Endothelial cell of umbilical vein (primary cell): ENCODE measurements at regions not wholly inside any gene's neighbourhood (a gene's known extent, or its start where the extent isn't known, plus 50 kb on each side); places are given as distances from the start of the nearest gene placed in this dataset.

Experiments used
- BruUV-seq: library from RNA; stranded (reverse); fragments of 400-500 nt; replicated peaks from 2 replicates; lab custom pipeline; 2021; lab: Mats Ljungman, UMichigan
- CTCF ChIA-PET: fragments of 300-600, 350-600 bp; sonication (Branson Sonifier 250); formaldehyde crosslinking; loops from one replicate; lab custom pipeline; 2021; ENCODE audit warnings: antibody characterized with exemption, inconsistent platforms; lab: Charles Lee
- POLR2A ChIA-PET: fragments of 300-600, 350-600 bp; sonication (Branson Sonifier 250); formaldehyde crosslinking; loops from one replicate; lab custom pipeline; 2021; ENCODE audit warnings: antibody characterized with exemption, inconsistent platforms; lab: Charles Lee
- DNase-seq: peaks from one replicate; pipeline ENCODE4 v3.0.0-alpha.2; 2011; ENCODE audit warnings: low read depth, low spot score
- FAIRE-seq: peaks from 2 replicates; lab custom pipeline; 2011; peaks lifted over from hg19 to GRCh38; lab: Jason Lieb, UNC
- H2AFZ ChIP-seq: 2 replicates; pipeline ENCODE4 v1.6.0; 2012; ENCODE audit warnings: low read depth, low read length, control low read depth, inconsistent platforms
- H3K27ac ChIP-seq: 2 replicates; pipeline ENCODE4 v1.5.1; 2011; ENCODE audit warnings: low read depth, mild to moderate bottlenecking, control low read depth, low read length, moderate library complexity; ENCODE audit not compliant: insufficient read depth
- H3K27me3 ChIP-seq, 2 experiments: 2 replicates each; pipeline versions ENCODE4 v1.6.0 to v1.6.1; 2011; ENCODE audit warnings: low read length in 2 of 2, mixed read lengths in 1 of 2; ENCODE audit not compliant: control insufficient read depth in 2 of 2, insufficient read depth in 2 of 2
- H3K36me3 ChIP-seq, 2 experiments: 2 replicates in 1 of 2; 3 replicates in 1 of 2; pipeline ENCODE4 v1.5.1; 2011; ENCODE audit warnings: low read length in 2 of 2, mild to moderate bottlenecking in 1 of 2, moderate library complexity in 1 of 2; ENCODE audit not compliant: control insufficient read depth in 2 of 2, insufficient read depth in 2 of 2; ENCODE audit errors: extremely low read depth in 1 of 2
- H3K4me1 ChIP-seq: 3 replicates; pipeline ENCODE4 v1.5.1; 2011; ENCODE audit warnings: mild to moderate bottlenecking, low read length; ENCODE audit not compliant: control insufficient read depth, insufficient read depth; ENCODE audit errors: extremely low read depth
- H3K4me2 ChIP-seq: 2 replicates; pipeline ENCODE4 v1.6.1; 2011; ENCODE audit warnings: low read length, control low read depth, mixed read lengths; ENCODE audit not compliant: insufficient read depth
- H3K4me3 ChIP-seq, 3 experiments: fragments of 200-600 bp in 1 of 3; sonication (generic), shearing (Covaris generic) in 1 of 3; replicated peaks in 1 of 3; 2 replicates each; pipeline ENCODE4 v1.5.1; 2011 to 2016; ENCODE audit warnings: control low read depth in 3 of 3, low read length in 3 of 3, mild to moderate bottlenecking in 2 of 3, inconsistent platforms in 1 of 3, low read depth in 1 of 3, moderate library complexity in 1 of 3; ENCODE audit not compliant: insufficient read depth in 1 of 3
- H3K79me2 ChIP-seq: 2 replicates; pipeline ENCODE4 v1.6.0; 2012; ENCODE audit warnings: low read length, inconsistent platforms; ENCODE audit not compliant: control insufficient read depth, insufficient read depth
- H3K9ac ChIP-seq: replicated peaks from 2 replicates; pipeline ENCODE3; 2011; ENCODE audit warnings: low read length, control low read depth; ENCODE audit not compliant: insufficient read depth; ENCODE audit errors: extremely low read depth
- H3K9me1 ChIP-seq: replicated peaks from 3 replicates; pipeline ENCODE4 v1.6.0; 2011; ENCODE audit warnings: mild to moderate bottlenecking, low read length; ENCODE audit not compliant: control insufficient read depth, insufficient read depth; ENCODE audit errors: extremely low read depth
- H3K9me3 ChIP-seq: replicated peaks from 2 replicates; pipeline ENCODE4 v1.5.1; 2012; ENCODE audit warnings: low read length, inconsistent platforms; ENCODE audit not compliant: control insufficient read depth, insufficient read depth
- H4K20me1 ChIP-seq: replicated peaks from 2 replicates; pipeline ENCODE3; 2011; ENCODE audit warnings: mild to moderate bottlenecking, low read length; ENCODE audit not compliant: control insufficient read depth, insufficient read depth; ENCODE audit errors: extremely low read depth
- CTCF ChIP-seq, 2 donors: IDR thresholded peaks; 1 replicate in 1 of 2; 2 replicates in 1 of 2; pipeline ENCODE4 v1.5.1; 2011; ENCODE audit warnings: low read length in 2 of 2, mild to moderate bottlenecking in 2 of 2, moderate library complexity in 2 of 2, control low read depth in 1 of 2, inconsistent platforms in 1 of 2, low read depth in 1 of 2; ENCODE audit not compliant: insufficient read depth in 1 of 2; ENCODE audit errors: extremely low read depth in 1 of 2
- EZH2 ChIP-seq: IDR thresholded peaks from 2 replicates; pipeline ENCODE4 v1.6.1; 2012; ENCODE audit warnings: borderline replicate concordance, low read depth, mild to moderate bottlenecking, moderate library complexity, low read length, inconsistent platforms; ENCODE audit not compliant: severe bottlenecking
- FOS ChIP-seq: IDR thresholded peaks from 2 replicates; pipeline ENCODE4 v1.6.1; 2011; ENCODE audit warnings: mild to moderate bottlenecking, low read length, moderate library complexity, borderline replicate concordance; ENCODE audit not compliant: insufficient read depth
- GATA2 ChIP-seq: IDR thresholded peaks from 2 replicates; pipeline ENCODE4 v1.7.0; 2011; ENCODE audit warnings: low read depth, mild to moderate bottlenecking, moderate library complexity, mixed read lengths, low read length; ENCODE audit not compliant: insufficient read length, insufficient read depth
- JUN ChIP-seq: IDR thresholded peaks from 2 replicates; pipeline ENCODE4 v1.6.1; 2011; ENCODE audit warnings: borderline replicate concordance, low read depth; ENCODE audit not compliant: insufficient read length, insufficient read depth
- MYC ChIP-seq: IDR thresholded peaks from one replicate; pipeline ENCODE4 v1.6.1; 2011; ENCODE audit warnings: mild to moderate bottlenecking, low read depth, low read length
- POLR2A ChIP-seq: IDR thresholded peaks from 2 replicates; pipeline ENCODE4 v1.6.1; 2012; ENCODE audit warnings: low read depth, mild to moderate bottlenecking, control low read depth, low read length
- POLR2AphosphoS5 ChIP-seq: IDR thresholded peaks from 2 replicates; pipeline ENCODE4 v1.6.1; 2012; ENCODE audit warnings: low read depth, mild to moderate bottlenecking, control low read depth, low read length, moderate library complexity; ENCODE audit not compliant: insufficient read depth
- dilution Hi-C: fragments of 300-500 bp; cut with MboI; formaldehyde crosslinking; loops from one replicate; pipeline ENCODE4 v1.15.0; 2019; ENCODE audit warnings: low sequenced_read_pairs; ENCODE audit not compliant: extremely low pct_ligation_motif_present
- intact Hi-C: fragments of 100-400 bp; cut with micrococcal nuclease; formaldehyde crosslinking; loops from one replicate; pipeline ENCODE4 v1.10.0; 2022
- TF ChIP-seq, protein P1 (sequence below): IDR thresholded peaks from 2 replicates; pipeline ENCODE4 v1.6.1; 2011; ENCODE audit not compliant: insufficient read depth, insufficient read length

DNA sequence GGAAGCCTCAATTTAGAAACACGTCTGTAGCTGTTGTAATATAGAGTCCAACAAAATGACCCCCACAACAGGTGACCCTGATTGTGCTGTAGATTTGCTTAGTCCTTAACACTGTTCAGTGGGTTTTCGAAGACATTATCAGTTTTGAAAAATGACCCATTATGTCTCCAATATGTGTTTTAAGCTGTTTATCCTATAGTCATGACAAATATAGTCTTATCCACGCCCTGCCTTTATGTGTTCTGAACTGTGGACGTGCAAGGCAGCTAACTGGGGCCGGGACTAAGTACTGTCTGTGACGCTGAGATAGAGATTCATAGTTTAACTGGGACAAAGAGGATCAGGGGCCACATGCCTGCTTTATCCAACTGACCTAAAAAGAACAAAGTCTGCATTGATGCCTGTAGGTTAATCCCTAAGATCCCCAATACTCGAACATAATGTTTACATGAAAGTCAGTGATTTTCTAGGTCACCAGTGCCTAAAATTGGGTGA is 192.4 kb downstream of the CD83 start:
- CTCF ChIA-PET, result no interaction called here
- no peak overlapping the region for H3K4me2 ChIP-seq
- no peak overlapping the region for H3K27ac ChIP-seq
- no peaks in the 10 kb centered on the region for H3K9me1 ChIP-seq
- H3K9me3 ChIP-seq, result no peaks in the 10 kb centered on the region
- no peaks in the 10 kb centered on the region for H3K79me2 ChIP-seq
- no peaks in the 10 kb centered on the region for H4K20me1 ChIP-seq
- H3K4me1 ChIP-seq, result no peaks in the 10 kb centered on the region
- POLR2A ChIA-PET, result no interaction called here
- no peak overlapping the region for H3K9ac ChIP-seq
- no TSS peak for BruUV-seq
- no peaks in the 10 kb centered on the region for H3K27me3 ChIP-seq
- FAIRE-seq, result no peak
- dilution Hi-C loops, result no loop called here
- intact Hi-C loops, result no loop called here
- H3K36me3 ChIP-seq, result no peaks in the 10 kb centered on the region
- no peak overlapping the region for H2AFZ ChIP-seq
- no peak overlapping the region for H3K4me3 ChIP-seq
- DNase-seq, result no peak
- TF ChIP-seq, protein P1, sequence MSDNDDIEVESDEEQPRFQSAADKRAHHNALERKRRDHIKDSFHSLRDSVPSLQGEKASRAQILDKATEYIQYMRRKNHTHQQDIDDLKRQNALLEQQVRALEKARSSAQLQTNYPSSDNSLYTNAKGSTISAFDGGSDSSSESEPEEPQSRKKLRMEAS, result no peak
- TF ChIP-seq MYC, result no peak
- no peak for TF ChIP-seq EZH2
- no peak for TF ChIP-seq POLR2AphosphoS5
- TF ChIP-seq JUN, result no peak
- TF ChIP-seq FOS, result no peak
- TF ChIP-seq CTCF (IDR thresholded peaks at IDR 0.05; ENCODE audit: extremely low read depth in 1 of 2, insufficient read depth in 1 of 2, low read depth in 1 of 2, low read length in 2 of 2), result no peak
- TF ChIP-seq POLR2A, result no peak
- no peak for TF ChIP-seq GATA2
